ENCODE measurements at regions not wholly inside any gene's neighbourhood (a gene's known extent, or its start where the extent isn't known, plus 50 kb on each side); places are given as distances from the start of the nearest gene placed in this dataset.

DNA sequence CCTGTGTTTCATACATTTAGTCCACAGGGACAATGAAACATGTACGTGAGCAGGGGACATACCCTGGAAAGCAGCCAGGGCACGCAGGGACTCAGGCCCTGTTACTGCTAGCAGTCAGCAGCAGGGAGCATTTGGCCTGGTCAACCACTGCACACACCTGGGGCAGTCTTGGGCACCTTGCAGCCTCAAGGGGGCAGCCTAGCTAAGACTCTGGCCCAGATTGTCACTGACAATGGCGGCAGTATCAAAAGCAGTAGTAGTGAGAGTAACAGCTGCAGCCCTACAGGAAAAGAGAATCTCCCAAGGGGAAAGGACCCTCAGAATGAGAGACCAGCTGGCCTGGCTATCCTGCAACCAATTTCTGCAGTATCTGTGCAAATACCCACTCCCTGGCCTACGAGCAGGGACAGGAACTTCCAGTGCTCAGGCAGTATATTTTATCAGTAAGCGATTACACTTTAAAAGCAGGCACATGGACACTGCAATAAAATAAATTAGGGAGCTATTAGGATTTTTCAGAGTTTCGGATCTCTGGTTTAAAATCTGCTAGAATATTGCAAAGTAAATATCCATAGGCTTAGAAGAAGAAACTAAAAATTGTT lies 475.6 kb downstream of the LTN1 start:
- peak; percentile 18 to 49 (median 43) for TF ChIP-seq CTCF (IDR thresholded peaks at IDR 0.05)
- TF ChIP-seq POLR2AphosphoS5 (IDR thresholded peaks at IDR 0.05): no peak
